Hematopoietic multipotent progenitor cell treated with erythropoietin and hydrocortisone succinate and interleukin-3 and kit ligand, for 4 days (in vitro differentiated cells): ENCODE measurements at regions not wholly inside any gene's neighbourhood (a gene's known extent, or its start where the extent isn't known, plus 50 kb on each side); places are given as distances from the start of the nearest gene placed in this dataset.

ENCODE experiments used
- DNase-seq: peaks from one replicate; pipeline ENCODE4 v3.0.0-alpha.2; 2015

- no peak for DNase-seq
Observed at GRCh38 chr3:34544136-34544535, 745.7 kb downstream of the PDCD6IP start.

DNA sequence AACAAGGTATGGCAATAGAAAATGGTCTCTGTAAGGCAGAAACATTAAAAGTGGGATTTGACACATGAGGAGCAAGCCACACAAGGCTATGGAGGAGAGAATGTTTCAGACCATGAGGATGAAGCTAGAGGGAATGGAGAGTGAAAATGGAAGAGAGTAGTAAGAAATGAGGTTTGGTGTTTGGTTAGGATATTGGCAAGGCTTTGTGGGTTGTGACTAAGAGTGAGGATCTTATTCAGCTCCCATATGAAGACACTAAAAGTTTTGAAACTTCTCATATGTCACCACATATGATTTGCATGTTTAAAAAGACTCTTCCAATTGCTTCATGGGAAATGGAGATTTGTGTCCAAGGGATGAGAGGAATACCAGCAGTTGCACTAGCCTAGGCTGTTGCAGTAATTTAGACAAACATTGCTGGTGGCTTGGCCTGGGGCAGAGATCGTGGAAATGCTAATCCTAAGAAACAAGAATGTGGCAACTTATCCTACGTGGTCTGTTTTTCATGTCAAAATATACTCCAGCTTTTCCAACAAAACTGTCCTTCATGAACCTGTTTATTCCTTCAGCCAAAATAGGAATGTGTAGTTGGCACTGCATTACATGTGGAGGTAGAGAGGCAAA, 749.0 kb downstream of the PDCD6IP start:
- DNase-seq, result no peak

DNA sequence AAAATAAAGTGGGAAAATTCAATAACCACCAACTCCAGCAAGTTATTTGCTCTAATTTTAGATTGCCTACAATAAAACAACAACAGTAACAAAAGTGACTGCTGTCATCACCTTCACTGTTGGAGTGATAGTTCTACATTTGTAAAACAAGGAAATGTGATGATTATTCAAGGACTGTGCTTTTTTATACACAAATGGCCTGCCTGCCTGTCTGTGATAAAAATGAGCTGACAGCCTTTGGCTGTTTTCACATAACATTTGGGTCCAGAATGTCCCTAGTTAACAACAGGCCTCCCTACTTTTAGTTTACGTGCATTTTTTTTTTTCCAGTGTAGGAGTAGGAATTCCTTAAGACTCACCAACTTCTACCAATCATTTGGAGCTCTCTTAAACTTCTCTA, 768.8 kb downstream of the PDCD6IP start:
- DNase-seq, result no peak

- no peak for DNase-seq
Observed at GRCh38 chr3:34568766-34569165, 770.3 kb downstream of the PDCD6IP start.

GRCh38 chr3:34569437-34569836, 771.0 kb downstream of the PDCD6IP start:
- no peak for DNase-seq

DNA sequence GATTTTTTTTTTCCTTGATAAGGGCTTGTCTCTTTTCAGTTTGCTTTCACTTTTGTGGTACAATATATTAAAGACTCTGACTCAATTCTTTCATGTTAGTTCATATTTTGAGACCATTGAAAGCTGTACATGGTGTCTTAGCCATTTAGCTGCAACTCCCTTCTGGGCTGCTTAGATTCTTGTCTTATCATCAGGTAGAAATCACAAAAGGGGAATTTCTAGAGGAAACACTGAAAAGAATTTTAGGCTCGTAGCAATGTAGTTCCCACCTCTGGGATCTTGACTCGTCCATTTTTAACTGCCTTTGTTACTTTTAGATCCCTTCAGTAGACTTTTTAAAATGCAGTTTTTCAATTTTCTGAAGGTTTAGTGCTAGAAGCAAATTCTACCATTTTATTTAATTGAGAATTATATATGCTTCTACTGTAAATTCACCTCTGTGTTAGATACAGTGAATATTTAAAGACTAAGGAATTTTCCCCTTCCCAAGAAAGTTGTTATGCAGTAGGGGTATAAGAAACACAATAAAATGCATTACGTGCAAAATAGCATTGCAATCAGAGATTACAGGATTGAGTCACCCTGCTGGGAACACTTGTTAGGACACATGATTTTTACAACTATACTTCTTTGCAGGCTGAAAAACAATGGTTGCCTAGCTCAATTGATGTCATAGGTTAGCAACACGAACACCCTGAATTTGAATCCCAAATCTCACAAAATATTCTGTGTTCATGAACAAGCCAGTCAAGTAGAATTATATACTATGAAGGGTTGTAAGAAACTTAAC, 772.7 kb downstream of the PDCD6IP start:
- DNase-seq, result no peak

- no peak for DNase-seq
Observed at GRCh38 chr3:34571714-34572113, 773.3 kb downstream of the PDCD6IP start.

DNA sequence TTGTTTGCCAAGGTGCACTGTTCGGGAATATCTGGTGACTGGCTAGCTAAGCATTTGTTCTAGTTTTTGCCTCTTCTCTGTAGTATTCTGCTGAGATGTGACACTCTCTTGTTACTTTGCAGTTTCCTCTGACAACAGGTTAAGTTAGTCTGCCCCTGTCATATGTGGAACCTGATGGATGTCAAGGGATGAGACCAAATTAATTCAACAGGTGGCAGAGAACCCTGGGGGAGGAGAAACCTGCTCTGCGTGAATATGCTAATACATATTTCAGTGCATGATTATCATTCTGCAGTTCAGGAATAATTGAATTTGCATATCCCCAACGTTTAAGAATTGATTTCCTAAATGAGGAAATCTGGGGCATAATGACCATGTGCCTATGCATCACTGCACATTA, 777.3 kb downstream of the PDCD6IP start:
- no peak for DNase-seq

GRCh38 chr3:34582055-34582454, 783.6 kb downstream of the PDCD6IP start:
- DNase-seq, result no peak

DNA sequence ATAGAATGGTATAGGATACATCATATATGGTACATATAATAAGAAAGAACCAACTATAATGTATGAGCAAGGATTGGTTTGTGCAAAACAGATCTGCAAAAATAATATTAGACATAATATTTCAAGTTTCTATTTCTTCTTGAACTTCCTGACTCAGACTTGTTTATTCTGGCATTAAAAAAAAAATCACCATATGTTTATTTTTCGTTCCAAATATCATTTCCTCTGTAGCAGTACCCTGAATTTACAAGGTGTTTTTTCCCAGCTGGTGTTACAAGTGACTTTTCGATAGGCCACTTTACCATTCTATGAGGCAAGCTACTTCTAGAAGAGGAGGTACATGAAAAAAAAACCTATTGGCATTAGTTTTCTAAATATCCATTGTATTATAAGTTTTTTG, 785.0 kb downstream of the PDCD6IP start:
- DNase-seq, result no peak

GRCh38 chr3:34584971-34585370, 786.5 kb downstream of the PDCD6IP start:
- DNase-seq, result no peak

DNA sequence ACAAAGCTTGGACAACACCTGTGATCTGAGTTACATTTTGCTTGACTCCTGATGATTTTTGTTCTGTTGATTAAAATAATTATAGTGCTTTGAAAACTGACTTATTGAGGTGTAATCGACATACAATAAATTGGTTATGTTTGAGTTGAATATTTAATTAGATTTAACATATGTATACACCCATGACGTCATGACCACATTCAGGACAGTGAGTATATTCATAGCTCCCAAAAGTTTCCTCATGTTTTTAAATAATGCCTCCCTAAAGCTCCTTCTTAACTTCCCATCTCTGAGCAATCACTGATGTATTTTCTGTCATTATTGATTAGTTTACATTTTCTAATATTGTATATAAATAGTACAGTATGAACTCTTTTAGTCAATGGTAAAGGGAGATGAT, 801.2 kb downstream of the PDCD6IP start:
- DNase-seq, result no peak

GRCh38 chr3:34619990-34620389, 821.6 kb downstream of the PDCD6IP start:
- no peak for DNase-seq

GRCh38 chr3:34626699-34627098, 828.3 kb downstream of the PDCD6IP start:
- no peak for DNase-seq

DNA sequence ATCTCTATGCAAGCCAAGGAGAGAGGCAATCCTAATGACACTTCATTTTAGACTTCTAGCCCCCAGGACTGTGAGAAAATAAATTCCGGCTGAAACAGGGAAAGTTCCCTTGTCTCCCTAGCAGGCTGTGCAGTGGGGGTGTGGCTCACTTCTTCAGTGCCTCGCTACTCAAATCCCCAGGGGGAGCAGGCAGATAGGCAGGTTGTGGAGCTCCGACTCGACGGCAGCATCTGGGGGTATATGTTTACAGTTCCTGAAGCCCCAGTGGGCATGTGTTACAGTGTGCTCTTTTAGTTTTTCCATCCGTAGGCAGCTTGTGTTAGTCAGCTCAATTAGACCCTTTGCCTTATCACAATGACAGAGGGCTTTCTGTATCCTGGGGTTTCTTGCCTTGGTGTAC, 836.5 kb downstream of the PDCD6IP start:
- no peak for DNase-seq

DNA sequence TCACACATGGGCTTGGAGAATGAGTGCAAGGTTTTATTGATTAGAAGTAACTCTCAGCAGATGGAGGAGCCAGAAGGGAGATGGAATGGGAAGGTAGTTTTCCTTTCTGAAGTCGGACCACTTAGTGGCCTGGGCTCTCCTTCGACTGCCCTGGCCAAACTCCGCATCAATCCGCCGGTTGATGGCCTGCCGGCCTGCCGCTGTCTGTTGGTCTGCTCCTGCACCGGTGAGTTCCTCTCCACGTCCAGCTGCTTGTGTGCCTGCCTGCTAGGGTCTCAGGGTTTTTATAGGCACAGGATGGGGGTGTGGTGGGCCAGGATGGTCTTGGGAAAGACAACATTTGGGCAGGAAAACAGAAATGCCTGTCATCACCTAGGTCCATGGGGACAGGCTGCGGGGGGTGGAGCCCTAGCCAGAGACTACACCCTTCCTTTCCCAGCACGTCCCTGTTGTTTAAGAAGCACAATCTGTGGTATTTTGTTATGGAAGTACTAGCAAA, 837.0 kb downstream of the PDCD6IP start:
- no peak for DNase-seq

DNA sequence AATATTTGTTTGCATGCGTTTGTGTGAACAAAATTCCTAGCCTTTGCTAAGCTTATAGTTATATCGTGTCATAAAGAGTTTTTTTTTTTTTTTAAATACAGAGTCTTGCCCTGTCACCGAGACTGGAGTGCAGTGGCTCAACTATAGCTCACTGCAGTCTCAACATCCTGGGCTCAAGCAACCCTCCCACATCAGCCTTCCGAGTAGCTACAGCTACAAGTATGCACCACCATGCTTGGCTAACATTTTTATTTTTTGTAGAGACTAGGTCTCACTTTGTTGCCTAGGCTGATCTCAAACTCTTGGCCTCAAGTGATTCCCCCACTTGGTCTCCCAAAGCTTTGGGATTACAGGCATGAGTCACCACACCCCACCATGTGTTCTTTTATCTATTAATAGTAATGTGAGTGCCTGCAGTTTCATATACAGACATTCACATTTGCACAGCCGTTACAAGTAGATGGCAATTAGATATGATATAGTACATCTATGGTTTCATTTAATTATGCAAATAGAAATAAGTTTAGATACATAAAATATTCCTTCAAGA, 848.6 kb downstream of the PDCD6IP start:
- no peak for DNase-seq

- no peak for DNase-seq
Observed at GRCh38 chr3:34650131-34650530, 851.7 kb downstream of the PDCD6IP start.

DNA sequence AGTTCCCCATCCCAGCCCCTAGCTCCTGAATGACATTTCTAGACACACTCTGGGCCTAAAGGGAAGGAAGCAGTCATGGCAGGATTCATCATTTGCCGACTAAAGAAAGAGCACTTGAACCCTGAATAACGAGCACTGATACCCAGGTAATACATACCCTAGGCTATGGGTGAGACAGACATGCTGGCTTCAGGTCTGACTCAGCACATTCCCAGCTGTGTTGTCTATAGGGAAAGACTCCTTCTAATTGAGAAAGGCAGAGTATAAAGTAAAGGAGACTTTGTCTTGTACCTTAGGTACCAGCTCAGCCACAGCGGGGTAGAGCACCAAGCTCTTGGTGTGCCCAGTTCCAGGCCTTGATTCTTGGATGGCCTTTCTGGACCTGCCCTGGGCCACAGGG, 870.5 kb downstream of the PDCD6IP start:
- no peak for DNase-seq

DNA sequence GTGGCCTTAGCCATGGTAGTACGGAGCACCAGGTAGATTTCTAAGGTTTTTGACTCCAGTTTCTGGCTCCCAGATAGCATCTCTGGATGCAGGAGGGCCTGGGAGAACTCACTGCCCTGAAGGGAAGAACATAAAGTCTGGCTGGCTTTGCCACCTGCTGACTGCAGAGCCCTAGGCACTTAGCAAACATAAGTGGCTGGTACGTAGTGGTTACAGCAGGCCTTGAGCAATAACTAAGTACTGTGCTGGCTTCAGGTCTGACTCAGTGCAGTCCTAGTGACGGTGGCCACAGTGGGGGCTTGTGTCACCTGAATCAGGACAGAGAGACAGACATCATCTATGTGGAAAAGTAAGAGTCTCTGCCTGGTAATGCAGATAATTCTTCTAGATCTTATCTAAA, 871.1 kb downstream of the PDCD6IP start:
- no peak for DNase-seq

DNA sequence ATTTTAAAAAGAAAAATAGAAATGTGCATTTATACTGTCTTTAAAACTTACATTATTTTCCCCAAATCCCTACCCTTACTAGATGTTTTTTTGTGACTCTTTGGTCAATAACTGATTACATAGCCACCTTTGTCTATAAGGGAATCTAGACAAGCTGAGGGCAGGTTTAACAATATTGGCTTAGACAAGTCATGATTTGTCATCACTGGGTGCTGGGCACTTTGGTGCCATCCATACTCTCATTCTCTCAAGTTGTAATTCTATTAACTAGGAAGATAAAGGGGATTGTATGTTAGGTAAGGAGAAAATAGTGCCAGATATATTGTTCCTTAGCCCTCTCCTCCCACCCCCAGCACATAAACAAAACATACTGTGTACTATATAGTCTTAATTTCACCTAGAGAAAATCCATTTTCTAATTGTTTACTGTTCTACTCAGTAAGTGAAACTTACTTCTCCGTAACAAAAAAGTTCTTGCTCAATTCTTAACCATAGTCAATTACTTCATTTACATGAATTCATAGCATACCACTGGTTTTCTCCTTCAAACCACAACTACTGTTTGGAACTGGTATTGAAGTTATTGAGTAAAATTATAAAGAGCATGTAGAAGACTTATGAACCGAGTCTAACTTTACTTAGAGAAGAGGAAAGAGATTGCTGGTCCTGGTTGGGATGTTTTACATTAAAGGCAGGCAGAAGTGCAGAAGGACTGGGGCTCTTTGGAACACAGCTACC, 877.1 kb downstream of the PDCD6IP start:
- DNase-seq, result no peak

GRCh38 chr3:34676436-34676835, 878.0 kb downstream of the PDCD6IP start:
- no peak for DNase-seq

- DNase-seq, result no peak
Observed at GRCh38 chr3:34678575-34678974, 880.1 kb downstream of the PDCD6IP start.

DNA sequence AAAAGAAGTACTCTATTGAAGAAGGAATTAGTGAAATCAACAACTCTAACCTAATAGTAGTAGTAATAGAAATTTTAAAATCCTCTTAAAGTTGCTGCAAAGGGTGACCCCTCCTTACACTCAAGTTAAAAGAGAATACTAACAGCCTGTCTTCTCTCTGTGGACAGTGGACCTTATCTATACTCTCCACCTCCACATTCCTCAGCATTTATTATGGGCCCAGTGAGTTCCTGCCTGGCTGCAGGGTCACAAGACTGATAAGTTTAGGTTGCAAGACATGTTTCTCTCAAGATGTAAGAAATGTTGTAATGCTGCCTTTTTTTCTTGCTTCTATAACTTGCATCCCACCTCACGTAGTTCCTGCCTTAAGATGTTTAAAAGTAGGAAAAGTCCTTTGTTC, 880.6 kb downstream of the PDCD6IP start:
- peak; percentile 26 for DNase-seq
